Occipital lobe (tissue), 2 donors: ENCODE measurements at regions not wholly inside any gene's neighbourhood (a gene's known extent, or its start where the extent isn't known, plus 50 kb on each side); places are given as distances from the start of the nearest gene placed in this dataset. TPM values are rescaled to one million over a fixed set of nuclear protein-coding genes. Genes with fewer than 3 reads are reported as not detected.

ENCODE experiments used
- DNase-seq: peaks from one replicate; lab custom pipeline; 2025; lab: John Stamatoyannopoulos, UW
- small RNA-seq: library from RNA; depleted of rRNA; stranded (forward); fragments of <200 nt; gene quantifications from one replicate; pipeline ENCODE3, GENCODE V24; 2014

DNA sequence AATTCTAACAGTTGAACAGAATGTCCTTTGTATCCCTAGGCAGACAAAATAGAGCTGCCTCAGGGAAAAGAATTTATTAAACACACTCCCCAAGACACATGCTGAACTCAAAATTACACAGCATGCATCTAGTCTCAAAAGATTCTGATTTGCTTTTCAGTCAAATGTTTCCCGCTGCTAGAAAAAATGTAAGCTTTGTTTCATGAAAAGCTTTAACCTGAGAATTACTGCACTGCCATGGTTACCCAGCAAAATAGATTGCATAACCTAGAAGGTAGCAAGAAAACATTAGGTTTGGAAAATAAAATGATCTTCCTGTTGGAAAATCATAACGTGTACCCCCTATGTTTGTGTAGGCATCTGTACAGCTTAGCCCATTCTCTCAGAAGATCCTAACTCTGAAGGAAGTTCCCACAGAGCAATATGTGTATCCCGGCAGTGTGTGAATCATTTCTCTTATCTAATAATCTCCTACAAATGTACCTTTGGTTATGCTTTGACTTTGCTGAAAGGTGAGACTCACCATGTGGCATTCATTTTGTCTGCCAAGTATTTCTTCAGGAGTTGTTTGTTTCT lies 646.9 kb downstream of the STPG2 start:
- DNase-seq: no peak

DNA sequence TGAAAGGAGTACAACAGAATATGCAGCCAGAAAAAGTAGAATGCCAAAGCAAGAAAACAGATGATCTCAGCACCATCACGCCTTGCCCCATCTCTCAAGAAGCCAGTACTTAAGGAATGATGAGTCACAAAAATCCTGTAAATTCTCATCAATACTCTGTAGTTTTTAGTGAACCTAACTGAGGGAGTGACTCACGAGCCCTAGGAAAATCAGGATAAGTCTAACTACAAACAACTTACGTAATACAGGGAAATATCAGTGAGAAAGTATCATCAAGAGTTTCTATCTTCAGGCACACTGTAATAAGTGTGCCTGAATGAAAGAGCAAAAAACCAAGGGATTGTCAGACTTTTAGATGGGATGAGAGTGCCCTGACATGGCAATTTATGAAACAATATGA lies 644.4 kb downstream of the STPG2 start:
- no peak for DNase-seq

DNA sequence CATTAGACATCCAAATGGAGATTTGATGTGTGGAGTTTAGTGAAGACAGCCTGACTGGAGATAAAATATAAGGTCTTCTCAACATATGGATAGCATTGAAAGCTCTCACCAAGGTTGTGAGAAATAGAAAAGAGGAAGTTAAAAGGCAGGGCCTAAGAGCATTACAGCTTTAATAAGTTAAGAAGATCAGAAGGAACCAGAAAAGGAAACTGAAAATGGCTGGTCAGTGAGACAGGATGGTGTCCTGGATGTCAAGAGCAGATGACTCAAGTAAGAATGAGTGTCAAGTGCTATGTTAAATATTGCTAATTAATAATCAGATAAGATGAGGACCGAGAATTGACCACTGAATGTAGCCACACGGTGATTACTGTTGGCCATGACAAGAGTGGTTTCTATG lies 642.9 kb downstream of the STPG2 start:
- no peak for DNase-seq

DNA sequence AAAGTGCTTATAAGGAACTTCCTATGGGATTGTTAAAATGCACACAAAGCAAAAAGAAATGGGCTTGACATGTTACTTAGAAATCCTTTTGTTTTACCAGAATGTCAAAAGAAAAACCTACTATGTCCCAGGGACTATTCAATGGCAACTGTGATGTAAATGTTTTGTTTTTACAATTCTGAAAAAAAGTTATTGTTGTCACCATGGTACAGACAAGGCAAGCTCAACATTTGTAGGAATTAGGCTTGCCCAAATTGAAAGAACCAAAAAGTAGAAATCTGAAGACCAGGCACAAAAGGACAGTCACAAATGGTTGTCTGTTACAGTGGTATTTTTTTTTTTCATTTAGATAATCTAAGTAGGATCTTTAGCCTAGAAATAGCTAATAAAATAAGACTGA lies 638.6 kb downstream of the STPG2 start:
- DNase-seq: no peak

DNA sequence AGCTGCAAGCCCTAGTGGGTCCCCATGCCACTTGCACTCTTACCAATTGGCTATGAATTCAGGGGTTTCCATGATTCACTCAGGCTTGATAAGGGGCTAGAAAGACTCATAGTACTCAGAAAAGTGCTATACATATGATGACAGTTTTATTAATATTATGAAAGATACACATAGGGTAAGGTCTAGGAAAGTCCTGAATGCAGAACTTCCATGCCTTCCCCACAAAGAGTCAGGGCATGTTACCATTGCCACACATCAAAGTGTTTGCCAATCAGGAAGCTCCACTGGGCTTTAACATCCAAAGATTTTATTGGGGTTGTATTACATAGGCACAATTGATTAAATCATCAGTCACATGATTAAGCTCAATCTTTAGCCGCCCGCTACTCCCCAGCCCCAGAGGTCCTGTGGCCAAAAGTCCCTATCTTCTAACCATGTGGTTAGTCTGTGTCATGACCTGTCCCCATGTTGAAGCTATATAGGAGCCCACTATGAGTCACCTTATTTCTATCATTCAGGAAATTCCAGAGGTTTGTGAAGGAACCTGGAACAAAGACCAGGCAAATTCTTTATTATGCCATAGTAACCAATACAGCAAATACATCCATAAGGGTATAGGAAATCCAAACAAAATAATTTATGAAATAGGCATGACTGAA lies 635.6 kb downstream of the STPG2 start:
- DNase-seq: no peak

Small RNA genes lying in the stretch of these regions (small RNA-seq; reads per million reads assigned to genes)
- gene COX7A2P2: not detected
- not detected for gene RNU6-34P
